Large intestine (tissue), 3 donors: ENCODE measurements at regions not wholly inside any gene's neighbourhood (a gene's known extent, or its start where the extent isn't known, plus 50 kb on each side); places are given as distances from the start of the nearest gene placed in this dataset.

ENCODE experiments used
- DNase-seq, 2 donors: peaks; one replicate each; pipeline versions ENCODE4 v3.0.0 to v3.0.0-alpha.2; 2013
- H3K27ac ChIP-seq: one replicate; pipeline ENCODE4 v1.5.1; 2013; ENCODE audit warnings: low read length
- H3K27me3 ChIP-seq: 2 replicates; pipeline ENCODE4 v1.6.1; 2013; ENCODE audit warnings: low read length; ENCODE audit not compliant: control insufficient read depth, insufficient read depth
- H3K36me3 ChIP-seq: 2 replicates; pipeline ENCODE4 v1.6.1; 2013; ENCODE audit warnings: low read length; ENCODE audit not compliant: control insufficient read depth, insufficient read depth
- H3K4me1 ChIP-seq: one replicate; pipeline ENCODE4 v1.6.1; 2013; ENCODE audit warnings: low read length; ENCODE audit not compliant: control insufficient read depth, insufficient read depth
- H3K4me3 ChIP-seq: one replicate; pipeline ENCODE4 v1.5.1; 2013; ENCODE audit warnings: low read length
- H3K9me3 ChIP-seq: one replicate; pipeline ENCODE4 v1.6.1; 2013; ENCODE audit warnings: mild to moderate bottlenecking, low read depth, low read length, moderate library complexity; ENCODE audit not compliant: control insufficient read depth
- WGBS: methylation state at CpG from one replicate; pipeline ENCODE4 v1.1.5; 2013; ENCODE audit warnings: low lambda C conversion rate; ENCODE audit not compliant: insufficient coverage; 5-methylcytosine and 5-hydroxymethylcytosine counted together

DNA sequence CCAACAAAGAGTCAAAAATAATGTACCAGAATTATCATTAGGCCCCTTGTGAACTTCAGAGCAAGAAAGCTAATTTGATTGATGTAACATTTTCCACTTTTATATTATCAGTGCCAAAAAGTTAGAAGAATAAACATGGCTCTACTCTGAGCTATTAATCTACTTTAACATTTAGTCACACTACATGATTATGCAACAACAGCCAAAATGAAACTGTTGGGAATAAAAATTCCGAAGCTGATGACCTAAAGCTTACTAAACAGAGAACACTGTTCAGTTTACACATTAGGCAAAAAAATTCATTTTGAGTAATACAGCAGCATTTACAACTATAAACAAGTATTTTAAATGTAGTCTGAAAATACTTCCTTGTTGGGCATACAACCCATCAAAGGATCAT is 1134.1 kb downstream of the EPHA3 start:
- no peak for DNase-seq
- Histone ChIP-seq H3K9me3 (peaks cover 3% of the 10 kb centered on the region), H3K4me1 (no peaks in the 10 kb centered on the region), H3K4me3 (no peak overlapping the region), H3K36me3 (no peaks in the 10 kb centered on the region), H3K27ac (no peak overlapping the region), H3K27me3 (no peaks in the 10 kb centered on the region)
- 67% methylated on average over 1 of the region's 1 CpG for WGBS

DNA sequence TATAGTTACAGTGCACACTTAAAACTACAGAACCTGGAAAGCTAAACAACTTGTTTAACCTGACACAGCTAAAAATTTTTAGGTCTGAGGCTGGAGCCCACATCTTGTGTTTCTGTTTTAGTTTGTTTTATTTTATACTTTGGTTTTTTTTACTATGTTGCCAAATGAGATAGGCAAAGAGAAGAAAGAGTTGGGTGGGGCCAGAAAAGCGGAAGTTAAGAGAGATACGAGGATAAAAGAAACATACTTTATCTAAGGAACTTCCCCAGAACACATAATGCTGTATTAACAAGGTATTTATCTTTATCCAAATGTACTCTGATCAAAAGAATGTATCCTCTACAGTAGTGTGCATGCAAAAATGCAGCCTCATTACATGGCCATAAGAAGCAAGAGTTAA is 1145.7 kb downstream of the EPHA3 start:
- Histone ChIP-seq H3K4me3 (no peak overlapping the region), H3K4me1 (no peaks in the 10 kb centered on the region), H3K36me3 (no peaks in the 10 kb centered on the region), H3K9me3 (peaks cover 6% of the 10 kb centered on the region), H3K27me3 (no peaks in the 10 kb centered on the region), H3K27ac (no peak overlapping the region)
- no peak for DNase-seq
- WGBS = 53% methylated on average over 2 of the region's 2 CpGs

DNA sequence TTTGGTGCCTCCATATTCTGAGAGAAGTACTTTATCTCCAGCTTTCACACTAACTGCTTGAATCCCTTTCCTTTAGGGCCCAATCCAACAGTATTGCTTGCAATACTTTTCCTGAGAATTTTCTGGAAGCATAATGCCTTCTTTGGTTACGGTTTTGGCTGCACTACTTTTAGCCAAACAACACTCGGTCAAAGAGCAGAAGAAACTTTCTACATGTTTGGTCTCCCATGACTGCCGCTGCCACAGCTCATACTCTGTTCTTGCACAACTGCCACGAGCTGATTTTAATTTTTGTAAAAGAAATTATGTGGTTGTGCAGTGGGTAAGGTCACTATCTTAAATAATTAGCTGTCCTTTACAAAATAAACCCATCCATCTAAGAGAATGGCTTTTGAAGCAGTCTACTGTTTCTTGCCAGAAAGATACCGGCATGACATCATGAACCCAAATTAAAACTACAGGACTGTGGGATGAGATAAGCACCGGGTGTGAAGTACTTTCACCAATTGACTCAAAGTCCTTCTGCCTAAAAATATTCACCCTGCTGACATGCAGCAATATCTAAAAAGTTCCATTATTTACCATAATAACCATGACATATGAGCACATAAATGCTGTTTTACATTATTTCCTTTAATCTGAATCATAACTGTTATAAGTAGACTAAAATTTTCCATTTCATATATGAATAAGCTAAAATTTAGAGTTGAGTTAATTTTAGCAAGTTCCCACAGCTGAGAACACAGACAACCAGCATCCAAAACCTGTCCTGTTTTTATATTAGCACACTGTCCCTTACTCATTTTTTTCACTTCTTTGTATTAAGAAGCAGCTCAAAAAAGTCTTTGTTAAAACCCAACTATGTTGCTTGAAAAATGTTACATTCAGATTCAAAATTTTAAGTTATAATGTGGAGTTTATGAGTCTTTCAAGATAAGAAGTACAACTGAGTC is 1154.3 kb downstream of the EPHA3 start:
- H3K4me1 ChIP-seq = no peaks in the 10 kb centered on the region
- no peak overlapping the region for H3K27ac ChIP-seq
- H3K9me3 ChIP-seq = peaks cover 6% of the 10 kb centered on the region
- H3K4me3 ChIP-seq = no peak overlapping the region
- H3K36me3 ChIP-seq = no peaks in the 10 kb centered on the region
- 93% methylated on average over 2 of the region's 6 CpGs for WGBS
- no peak for DNase-seq
- no peaks in the 10 kb centered on the region for H3K27me3 ChIP-seq
